Cardiac fibroblast (primary cell): ENCODE measurements at regions not wholly inside any gene's neighbourhood (a gene's known extent, or its start where the extent isn't known, plus 50 kb on each side); places are given as distances from the start of the nearest gene placed in this dataset.

Experiments used
- DNase-seq, 2 donors: peaks; one replicate each; pipeline versions ENCODE4 v3.0.0 to v3.0.0-alpha.2; 2010; ENCODE audit warnings: low read depth in 2 of 2
- H3K4me3 ChIP-seq, 2 donors: replicated peaks in 1 of 2; 1 replicate in 1 of 2; 2 replicates in 1 of 2; pipeline ENCODE4 v1.5.1; 2011; ENCODE audit warnings: low read depth in 2 of 2, low read length in 2 of 2, mild to moderate bottlenecking in 2 of 2, moderate library complexity in 1 of 2
- CTCF ChIP-seq: IDR thresholded peaks from one replicate; pipeline ENCODE4 v1.5.1; 2011; ENCODE audit warnings: low read depth, mild to moderate bottlenecking, low read length, inconsistent platforms

GRCh38 chr7:64407148-64407547 is 93.4 kb downstream of the ZNF736 start:
- TF ChIP-seq CTCF, result no peak

More at GRCh38 chr7:64407148-64407547, 93.4 kb downstream of the ZNF736 start:
- H3K4me3 ChIP-seq, result no peak overlapping the region
- DNase-seq, result no peak
